IMR-90 (cell line): ENCODE measurements at regions not wholly inside any gene's neighbourhood (a gene's known extent, or its start where the extent isn't known, plus 50 kb on each side); places are given as distances from the start of the nearest gene placed in this dataset.

Experiments used
- ATAC-seq: fragments of 200-7000 bp; cut with Tn5 transposase; 2 replicates; pipeline ENCODE4 v1.9.1; 2020; ENCODE audit warnings: low read depth, mild to moderate bottlenecking, moderate library complexity
- BruUV-seq: library from RNA; stranded (reverse); fragments of 400-500 nt; replicated peaks from 2 replicates; lab custom pipeline; 2021; lab: Mats Ljungman, UMichigan
- CTCF ChIA-PET: fragments of 300-600 bp; formaldehyde crosslinking; extraction: SDS; loops from one replicate; lab custom pipeline; 2021; ENCODE audit warnings: antibody characterized with exemption; lab: Yijun Ruan, JAX
- POLR2A ChIA-PET: fragments of 300-600 bp; sonication (Branson Sonifier 250); formaldehyde crosslinking; loops from one replicate; lab custom pipeline; 2022; ENCODE audit warnings: antibody characterized with exemption; ENCODE audit not compliant: unreplicated experiment; lab: Charles Lee
- DNase-seq: peaks from one replicate; pipeline ENCODE4 v3.0.0; 2013
- H2AFZ ChIP-seq: replicated peaks from 2 replicates; pipeline ENCODE3; 2013; ENCODE audit warnings: low read length, mild to moderate bottlenecking; ENCODE audit not compliant: poor library complexity
- H2AK5ac ChIP-seq: 2 replicates; pipeline ENCODE4 v1.6.1; 2013; ENCODE audit warnings: low read depth, low read length, inconsistent platforms
- H2AK9ac ChIP-seq: replicated peaks from 2 replicates; pipeline ENCODE3; 2013; ENCODE audit warnings: mild to moderate bottlenecking, low read depth, low read length, moderate library complexity; ENCODE audit not compliant: poor library complexity
- H2BK120ac ChIP-seq: 2 replicates; pipeline ENCODE4 v1.6.1; 2013; ENCODE audit warnings: low read depth, low read length, inconsistent platforms
- H2BK15ac ChIP-seq: 3 replicates; pipeline ENCODE4 v1.6.1; 2013; ENCODE audit warnings: low read depth, low read length, inconsistent platforms
- H2BK20ac ChIP-seq: 2 replicates; pipeline ENCODE4 v1.6.1; 2013; ENCODE audit warnings: low read depth, mild to moderate bottlenecking, inconsistent platforms, low read length, moderate library complexity
- H2BK5ac ChIP-seq: 2 replicates; pipeline ENCODE4 v1.6.1; 2013; ENCODE audit warnings: mild to moderate bottlenecking, low read depth, low read length, inconsistent platforms; ENCODE audit not compliant: poor library complexity, severe bottlenecking
- H3K14ac ChIP-seq: replicated peaks from 2 replicates; pipeline ENCODE4 v1.6.1; 2013; ENCODE audit warnings: low read depth, low read length, inconsistent platforms
- H3K18ac ChIP-seq: 2 replicates; pipeline ENCODE4 v1.6.1; 2013; ENCODE audit warnings: low read depth, low read length, control low read depth
- H3K23ac ChIP-seq: 2 replicates; pipeline ENCODE4 v1.6.1; 2013; ENCODE audit warnings: low read depth, low read length, inconsistent platforms
- H3K27ac ChIP-seq: 2 replicates; pipeline ENCODE4 v1.5.1; 2013; ENCODE audit warnings: mild to moderate bottlenecking, control low read depth, low read length; ENCODE audit not compliant: insufficient read depth
- H3K27me3 ChIP-seq: 2 replicates; pipeline ENCODE4 v1.6.1; 2013; ENCODE audit warnings: low read length; ENCODE audit not compliant: control insufficient read depth, insufficient read depth
- H3K36me3 ChIP-seq: 2 replicates; pipeline ENCODE4 v1.6.1; 2013; ENCODE audit warnings: low read length, mixed read lengths; ENCODE audit not compliant: control insufficient read depth, insufficient read depth
- H3K4ac ChIP-seq: 2 replicates; pipeline ENCODE4 v1.6.1; 2013; ENCODE audit warnings: low read depth, low read length, inconsistent platforms
- H3K4me1 ChIP-seq: 2 replicates; pipeline ENCODE4 v1.6.1; 2013; ENCODE audit warnings: low read length, mixed read lengths; ENCODE audit not compliant: control insufficient read depth, insufficient read depth
- H3K4me2 ChIP-seq: 2 replicates; pipeline ENCODE4 v1.6.1; 2013; ENCODE audit warnings: low read depth, mild to moderate bottlenecking, control low read depth, low read length, moderate library complexity
- H3K4me3 ChIP-seq: 2 replicates; pipeline ENCODE4 v1.5.1; 2013; ENCODE audit warnings: low read depth, mild to moderate bottlenecking, control low read depth, low read length, moderate library complexity; ENCODE audit not compliant: insufficient read depth
- H3K56ac ChIP-seq: 2 replicates; pipeline ENCODE4 v1.6.1; 2013; ENCODE audit warnings: low read length, inconsistent platforms; ENCODE audit not compliant: insufficient read depth; ENCODE audit errors: extremely low read depth
- H3K79me1 ChIP-seq, 2 experiments: 2 replicates each; pipeline ENCODE4 v1.6.1; 2013; ENCODE audit warnings: low read length in 2 of 2, inconsistent platforms in 1 of 2, low read depth in 1 of 2
- H3K9ac ChIP-seq: 2 replicates; pipeline ENCODE4 v1.6.1; 2013; ENCODE audit warnings: low read depth, low read length, control low read depth
- H3K9me1 ChIP-seq: 2 replicates; pipeline ENCODE4 v1.6.1; 2013; ENCODE audit warnings: low read length, inconsistent platforms; ENCODE audit not compliant: insufficient read depth
- H3K9me3 ChIP-seq: 2 replicates; pipeline ENCODE4 v1.6.1; 2013; ENCODE audit warnings: low read length; ENCODE audit not compliant: control insufficient read depth, insufficient read depth
- H4K20me1 ChIP-seq: 2 replicates; pipeline ENCODE4 v1.6.1; 2013; ENCODE audit warnings: low read length, inconsistent platforms; ENCODE audit not compliant: insufficient read depth
- H4K5ac ChIP-seq: 2 replicates; pipeline ENCODE4 v1.6.1; 2013; ENCODE audit warnings: mild to moderate bottlenecking, low read depth, low read length, control low read depth
- H4K8ac ChIP-seq, 2 experiments: 2 replicates each; pipeline ENCODE4 v1.6.1; 2013; ENCODE audit warnings: low read depth in 2 of 2, low read length in 2 of 2, control low read depth in 1 of 2, inconsistent platforms in 1 of 2
- H4K91ac ChIP-seq: 2 replicates; pipeline ENCODE4 v1.6.1; 2013; ENCODE audit warnings: low read depth, low read length, inconsistent platforms; ENCODE audit not compliant: insufficient read depth
- BHLHE40 ChIP-seq: fragments of 150-350 bp; IDR thresholded peaks from 2 replicates; pipeline ENCODE4 v1.6.1; 2016; ENCODE audit warnings: mild to moderate bottlenecking, low read depth, low read length
- CTCF ChIP-seq: conservative IDR thresholded peaks from 2 replicates; pipeline ENCODE4 v1.5.1; 2012; ENCODE audit warnings: mild to moderate bottlenecking, low read depth, low read length, improper control_type of control experiment
- FOS ChIP-seq: fragments of 150-350 bp; IDR thresholded peaks from 2 replicates; pipeline ENCODE4 v1.6.1; 2016; ENCODE audit warnings: low read depth, low read length
- MAFK ChIP-seq: IDR thresholded peaks from 2 replicates; pipeline ENCODE4 v1.6.1; 2012; ENCODE audit warnings: low read depth, low read length, improper control_type of control experiment
- WGBS, 2 experiments: methylation state at CpG; one replicate each; pipeline versions ENCODE4 v1.1.5 to v1.1.7; 2013; ENCODE audit warnings: missing lambda C conversion rate in 2 of 2; ENCODE audit not compliant: insufficient read length in 1 of 2; ENCODE audit errors: extremely low coverage in 2 of 2; 5-methylcytosine and 5-hydroxymethylcytosine counted together
- dilution Hi-C: fragments of 300-500 bp; cut with HindIII; formaldehyde crosslinking; loops from one replicate; pipeline ENCODE4 v1.14.3; 2018; ENCODE audit warnings: low sequenced_read_pairs; ENCODE audit not compliant: unreplicated experiment
- in situ Hi-C: fragments of 300-500 bp; cut with MboI; formaldehyde crosslinking; loops from 3 replicates; pipeline ENCODE4 v1.14.3; 2019; ENCODE audit warnings: low sequenced_read_pairs, inconsistent platforms, mixed read lengths
- intact Hi-C: fragments of 100-400 bp; cut with micrococcal nuclease; formaldehyde crosslinking; loops from 2 replicates; pipeline ENCODE4 v1.10.0; 2022

- no peak overlapping the region for H3K27ac ChIP-seq
- H2BK15ac ChIP-seq, result no peak overlapping the region
- DNase-seq (no peak), ATAC-seq (no peak)
- no peak overlapping the region for H2BK120ac ChIP-seq
- H3K18ac ChIP-seq, result no peak overlapping the region
- no peak overlapping the region for H2AK9ac ChIP-seq
- in situ Hi-C loops, result no loop called here
- H2AFZ ChIP-seq, result no peak overlapping the region
- intact Hi-C loops, result no loop called here
- H4K91ac ChIP-seq, result no peak overlapping the region
- no peak overlapping the region for H3K14ac ChIP-seq
- no peaks in the 10 kb centered on the region for H3K79me1 ChIP-seq
- no peak overlapping the region for H4K5ac ChIP-seq
- peaks cover 4% of the 10 kb centered on the region for H3K9me3 ChIP-seq
- BruUV-seq, result no TSS peak
- H3K36me3 ChIP-seq, result no peaks in the 10 kb centered on the region
- H3K4me2 ChIP-seq, result no peak overlapping the region
- H3K9me1 ChIP-seq, result no peaks in the 10 kb centered on the region
- no CpG with 5 or more reads among the region's 1 CpG for WGBS, 2 experiments
- no peak overlapping the region for H3K56ac ChIP-seq
- ChIA-PET POLR2A (no interaction called here), CTCF (no interaction called here)
- no peak overlapping the region for H3K4me3 ChIP-seq
- no peak overlapping the region for H2AK5ac ChIP-seq
- TF ChIP-seq FOS (no peak), MAFK (no peak), BHLHE40 (no peak), CTCF (no peak)
- dilution Hi-C loops, result no loop called here
- no peaks in the 10 kb centered on the region for H3K4me1 ChIP-seq
- H3K27me3 ChIP-seq, result no peaks in the 10 kb centered on the region
- no peak overlapping the region for H3K23ac ChIP-seq
- no peaks in the 10 kb centered on the region for H4K20me1 ChIP-seq
- no peak overlapping the region for H2BK20ac ChIP-seq
- H3K4ac ChIP-seq, result no peak overlapping the region
- no peak overlapping the region; a peak in 1 of 4 replicates for H4K8ac ChIP-seq
- no peak overlapping the region for H3K9ac ChIP-seq
- H2BK5ac ChIP-seq, result no peak overlapping the region
These were observed 595.3 kb downstream of the PSAT1 start for GRCh38 chr9:78892182-78892581.
